Caco-2 (cell line): ENCODE measurements at regions not wholly inside any gene's neighbourhood (a gene's known extent, or its start where the extent isn't known, plus 50 kb on each side); places are given as distances from the start of the nearest gene placed in this dataset.

Experiments
- BruUV-seq: library from RNA; stranded (reverse); fragments of 400-500 nt; replicated peaks from 2 replicates; lab custom pipeline; 2021; lab: Mats Ljungman, UMichigan
- CTCF ChIA-PET: fragments of 300-600 bp; sonication (Branson Sonifier 250); formaldehyde crosslinking; loops from one replicate; lab custom pipeline; 2022; ENCODE audit warnings: antibody characterized with exemption; lab: Charles Lee
- POLR2A ChIA-PET: fragments of 300-600 bp; sonication (Branson Sonifier 250); formaldehyde crosslinking; loops from one replicate; lab custom pipeline; 2022; ENCODE audit warnings: antibody characterized with exemption; lab: Charles Lee
- DNase-seq, 2 experiments: peaks; one replicate each; pipeline versions ENCODE4 v3.0.0 to v3.0.0-alpha.2; 2020 to 2022
- H3K27me3 ChIP-seq: replicated peaks from 2 replicates; pipeline ENCODE4 v1.6.0; 2011; ENCODE audit warnings: low read length; ENCODE audit not compliant: control insufficient read depth, insufficient read depth
- H3K36me3 ChIP-seq: 2 replicates; pipeline ENCODE4 v1.5.1; 2011; ENCODE audit warnings: low read length; ENCODE audit not compliant: control insufficient read depth, insufficient read depth
- H3K4me1 ChIP-seq: fragments of 250-450 bp; sonication (Bioruptor Pico); 2 replicates; pipeline ENCODE4 v1.5.1; 2020; ENCODE audit warnings: mild to moderate bottlenecking
- H3K4me3 ChIP-seq: 2 replicates; pipeline ENCODE4 v1.5.1; 2011; ENCODE audit warnings: low read depth, mild to moderate bottlenecking, control low read depth, low read length
- H3K9me3 ChIP-seq: fragments of 250-450 bp; sonication (Bioruptor Pico); 2 replicates; pipeline ENCODE4 v1.5.1; 2020; ENCODE audit warnings: mild to moderate bottlenecking, moderate library complexity
- H3K27ac Mint-ChIP-seq: one replicate; pipeline ENCODE4 v1.8.0; 2022; ENCODE audit warnings: mixed read lengths; ENCODE audit not compliant: unreplicated experiment
- H3K27me3 Mint-ChIP-seq: one replicate; pipeline ENCODE4 v1.8.0; 2022; ENCODE audit warnings: mixed read lengths; ENCODE audit not compliant: insufficient read depth, unreplicated experiment
- H3K36me3 Mint-ChIP-seq: one replicate; pipeline ENCODE4 v1.8.0; 2022; ENCODE audit warnings: mild to moderate bottlenecking, mixed read lengths; ENCODE audit not compliant: insufficient read depth, unreplicated experiment
- H3K4me1 Mint-ChIP-seq: one replicate; pipeline ENCODE4 v1.8.0; 2022; ENCODE audit warnings: low read depth, mixed read lengths; ENCODE audit not compliant: unreplicated experiment
- H3K4me3 Mint-ChIP-seq: one replicate; pipeline ENCODE4 v1.8.0; 2022; ENCODE audit warnings: mild to moderate bottlenecking, moderate library complexity, mixed read lengths; ENCODE audit not compliant: unreplicated experiment
- H3K9me3 Mint-ChIP-seq: one replicate; pipeline ENCODE4 v1.8.0; 2022; ENCODE audit warnings: mixed read lengths; ENCODE audit not compliant: unreplicated experiment
- CTCF ChIP-seq, 2 experiments: fragments of 200-600 bp in 1 of 2; IDR thresholded peaks; 1 replicate in 1 of 2; 2 replicates in 1 of 2; pipeline versions ENCODE4 v1.5.1 to v1.8.0; 2011 to 2022; ENCODE audit warnings: antibody characterized with exemption in 1 of 2, control low read depth in 1 of 2, inconsistent platforms in 1 of 2, low read depth in 1 of 2, low read length in 1 of 2, mild to moderate bottlenecking in 1 of 2, moderate library complexity in 1 of 2; ENCODE audit not compliant: insufficient read depth in 1 of 2, severe bottlenecking in 1 of 2, unreplicated experiment in 1 of 2
- intact Hi-C: fragments of 100-400 bp; cut with micrococcal nuclease; formaldehyde crosslinking; loops from one replicate; pipeline ENCODE4 v1.10.0; 2022; ENCODE audit not compliant: unreplicated experiment

- intact Hi-C loops = no loop called here
- no peak overlapping the region for H3K4me3 ChIP-seq
- peaks cover 11% of the 10 kb centered on the region for H3K9me3 ChIP-seq
- no TSS peak for BruUV-seq
- ChIA-PET POLR2A (no interaction called here), CTCF (interaction anchor here (0.9 kb wide), 1 partner anchor 205 kb away, joined by 3 read pairs; no protein-coding TSS in a partner anchor)
- no peaks in the 10 kb centered on the region for H3K27me3 Mint-ChIP-seq
- no peak overlapping the region for H3K4me3 Mint-ChIP-seq
- peaks cover 26% of the 10 kb centered on the region for H3K4me1 ChIP-seq
- no peaks in the 10 kb centered on the region for H3K27me3 ChIP-seq
- H3K36me3 Mint-ChIP-seq = peaks cover 7% of the 10 kb centered on the region
- no peak for DNase-seq
- peaks cover 40% of the 10 kb centered on the region for H3K4me1 Mint-ChIP-seq
- H3K27ac Mint-ChIP-seq = peak overlapping the region; percentile 6
- TF ChIP-seq CTCF (IDR thresholded peaks at IDR 0.05; ENCODE audit: insufficient read depth in 1 of 2, low read depth in 1 of 2, low read length in 1 of 2, severe bottlenecking in 1 of 2, unreplicated experiment in 1 of 2) = no peak
- H3K9me3 Mint-ChIP-seq = peaks cover 14% of the 10 kb centered on the region
- H3K36me3 ChIP-seq = no peaks in the 10 kb centered on the region
Observed at GRCh38 chr12:13777374-13777773, 204.0 kb downstream of the GRIN2B start.

GRCh38 chr12:13772264-13772663 lies 209.1 kb downstream of the GRIN2B start:
- no TSS peak for BruUV-seq
- intact Hi-C loops = no loop called here
- DNase-seq = no peak
- no peak overlapping the region for H3K4me3 ChIP-seq
- Mint-ChIP-seq H3K27ac (no peak overlapping the region), H3K36me3 (no peaks in the 10 kb centered on the region), H3K4me3 (no peak overlapping the region), H3K27me3 (no peaks in the 10 kb centered on the region), H3K4me1 (peaks cover 1% of the 10 kb centered on the region), H3K9me3 (no peaks in the 10 kb centered on the region)
- no peaks in the 10 kb centered on the region for H3K36me3 ChIP-seq
- no peaks in the 10 kb centered on the region for H3K9me3 ChIP-seq
- POLR2A ChIA-PET = no interaction called here
- no peaks in the 10 kb centered on the region for H3K27me3 ChIP-seq
- CTCF ChIA-PET = no interaction called here
- TF ChIP-seq CTCF (IDR thresholded peaks at IDR 0.05; ENCODE audit: insufficient read depth in 1 of 2, low read depth in 1 of 2, low read length in 1 of 2, severe bottlenecking in 1 of 2, unreplicated experiment in 1 of 2) = no peak
- no peaks in the 10 kb centered on the region; the same call in 1 of the 2 replicates for H3K4me1 ChIP-seq

- no peak overlapping the region for H3K27ac Mint-ChIP-seq
- ChIA-PET POLR2A (no interaction called here), CTCF (no interaction called here)
- Histone ChIP-seq H3K9me3 (no peaks in the 10 kb centered on the region), H3K36me3 (no peaks in the 10 kb centered on the region), H3K4me3 (no peak overlapping the region), H3K27me3 (no peaks in the 10 kb centered on the region), H3K4me1 (no peaks in the 10 kb centered on the region; the same call in 1 of the 2 replicates)
- H3K4me3 Mint-ChIP-seq = no peak overlapping the region
- intact Hi-C loops = no loop called here
- H3K36me3 Mint-ChIP-seq = no peaks in the 10 kb centered on the region
- H3K9me3 Mint-ChIP-seq = no peaks in the 10 kb centered on the region
- TF ChIP-seq CTCF (IDR thresholded peaks at IDR 0.05; ENCODE audit: insufficient read depth in 1 of 2, low read depth in 1 of 2, low read length in 1 of 2, severe bottlenecking in 1 of 2, unreplicated experiment in 1 of 2) = no peak
- BruUV-seq = no TSS peak
- no peaks in the 10 kb centered on the region for H3K4me1 Mint-ChIP-seq
- no peak for DNase-seq
- H3K27me3 Mint-ChIP-seq = no peaks in the 10 kb centered on the region
Observed at GRCh38 chr12:13770576-13770975, 210.8 kb downstream of the GRIN2B start.
